Kidney (tissue), 13 donors: ENCODE measurements at regions not wholly inside any gene's neighbourhood (a gene's known extent, or its start where the extent isn't known, plus 50 kb on each side); places are given as distances from the start of the nearest gene placed in this dataset.

Experiments
- DNase-seq, 5 donors: peaks; one replicate each; pipeline ENCODE4 v3.0.0-alpha.2; 2013 to 2020
- FAIRE-seq: peaks from 2 replicates; lab custom pipeline; 2012; peaks lifted over from hg19 to GRCh38; lab: Jason Lieb, UNC
- H3K27ac ChIP-seq, 2 donors: one replicate each; pipeline ENCODE4 v1.7.0; 2013; ENCODE audit warnings: low read depth in 2 of 2, low read length in 2 of 2, inconsistent platforms in 1 of 2
- H3K27me3 ChIP-seq: one replicate; pipeline ENCODE4 v1.7.1; 2013; ENCODE audit warnings: low read length, inconsistent platforms; ENCODE audit not compliant: control insufficient read depth, insufficient read depth
- H3K36me3 ChIP-seq, 3 donors: one replicate each; pipeline versions ENCODE4 v1.7.0 to v1.7.1; 2013; ENCODE audit warnings: low read length in 3 of 3, control low read depth in 1 of 3, inconsistent platforms in 1 of 3; ENCODE audit not compliant: insufficient read depth in 3 of 3, control insufficient read depth in 2 of 3
- H3K4me1 ChIP-seq, 3 donors: one replicate each; pipeline versions ENCODE4 v1.7.0 to v1.7.1; 2013; ENCODE audit warnings: low read length in 3 of 3, inconsistent platforms in 1 of 3, low read depth in 1 of 3; ENCODE audit not compliant: control insufficient read depth in 2 of 3, insufficient read depth in 2 of 3
- H3K4me3 ChIP-seq, 3 donors: one replicate each; pipeline versions ENCODE4 v1.7.0 to v1.8.1; 2013; ENCODE audit warnings: low read length in 3 of 3, control low read depth in 1 of 3, inconsistent platforms in 1 of 3
- H3K9ac ChIP-seq, 3 donors: one replicate each; pipeline versions ENCODE4 v1.7.0 to v1.7.1; 2013; ENCODE audit warnings: low read length in 3 of 3, control low read depth in 1 of 3, inconsistent platforms in 1 of 3
- H3K9me3 ChIP-seq, 3 donors: one replicate each; pipeline versions ENCODE4 v1.7.0 to v1.7.1; 2013; ENCODE audit warnings: low read length in 3 of 3, control low read depth in 1 of 3, inconsistent platforms in 1 of 3; ENCODE audit not compliant: control insufficient read depth in 2 of 3, insufficient read depth in 1 of 3
- intact Hi-C: fragments of 100-400 bp; cut with DNase I; formaldehyde crosslinking; loops from one replicate; pipeline ENCODE4 v1.11.1; 2022
- TF ChIP-seq, protein P1 (sequence below): IDR thresholded peaks from 3 replicates; pipeline ENCODE4 v1.5.1; 2012; ENCODE audit warnings: mild to moderate bottlenecking, moderate library complexity, borderline replicate concordance; ENCODE audit not compliant: insufficient read depth; ENCODE audit errors: extremely low read depth
- donor health status: control.
- donor health status: control.
- donor health status: control.
- donor health status: control.
- donor health status: control.
- donor health status: DM: yes; HTN: yes; CAD: no.
- donor health status: Normal renal cell carcinoma (clear cell type).

GRCh38 chr3:96182756-96183155 is 631.6 kb upstream of the EPHA6 start:
- FAIRE-seq = no peak
- TF ChIP-seq, protein P1, sequence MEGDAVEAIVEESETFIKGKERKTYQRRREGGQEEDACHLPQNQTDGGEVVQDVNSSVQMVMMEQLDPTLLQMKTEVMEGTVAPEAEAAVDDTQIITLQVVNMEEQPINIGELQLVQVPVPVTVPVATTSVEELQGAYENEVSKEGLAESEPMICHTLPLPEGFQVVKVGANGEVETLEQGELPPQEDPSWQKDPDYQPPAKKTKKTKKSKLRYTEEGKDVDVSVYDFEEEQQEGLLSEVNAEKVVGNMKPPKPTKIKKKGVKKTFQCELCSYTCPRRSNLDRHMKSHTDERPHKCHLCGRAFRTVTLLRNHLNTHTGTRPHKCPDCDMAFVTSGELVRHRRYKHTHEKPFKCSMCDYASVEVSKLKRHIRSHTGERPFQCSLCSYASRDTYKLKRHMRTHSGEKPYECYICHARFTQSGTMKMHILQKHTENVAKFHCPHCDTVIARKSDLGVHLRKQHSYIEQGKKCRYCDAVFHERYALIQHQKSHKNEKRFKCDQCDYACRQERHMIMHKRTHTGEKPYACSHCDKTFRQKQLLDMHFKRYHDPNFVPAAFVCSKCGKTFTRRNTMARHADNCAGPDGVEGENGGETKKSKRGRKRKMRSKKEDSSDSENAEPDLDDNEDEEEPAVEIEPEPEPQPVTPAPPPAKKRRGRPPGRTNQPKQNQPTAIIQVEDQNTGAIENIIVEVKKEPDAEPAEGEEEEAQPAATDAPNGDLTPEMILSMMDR = no peak
- intact Hi-C loops = no loop called here

GRCh38 chr3:96183871-96184270 is 630.5 kb upstream of the EPHA6 start:
- Histone ChIP-seq H3K36me3 (no peaks in the 10 kb centered on the region), H3K4me3 (no peak overlapping the region), H3K27ac (no peak overlapping the region), H3K27me3 (no peaks in the 10 kb centered on the region), H3K9ac (no peak overlapping the region), H3K4me1 (no peaks in the 10 kb centered on the region), H3K9me3 (no peaks in the 10 kb centered on the region)
- TF ChIP-seq, protein P1 = no peak
- FAIRE-seq = no peak
- intact Hi-C loops = no loop called here
- DNase-seq = no peak

More at GRCh38 chr3:96182756-96183155, 631.6 kb upstream of the EPHA6 start:
- no peaks in the 10 kb centered on the region for H3K4me1 ChIP-seq
- no peak for DNase-seq
- H3K9ac ChIP-seq = no peak overlapping the region
- no peaks in the 10 kb centered on the region for H3K27me3 ChIP-seq
- no peak overlapping the region for H3K27ac ChIP-seq
- no peaks in the 10 kb centered on the region for H3K36me3 ChIP-seq
- H3K4me3 ChIP-seq = no peak overlapping the region
- no peaks in the 10 kb centered on the region for H3K9me3 ChIP-seq

- Histone ChIP-seq H3K27ac (no peak overlapping the region), H3K4me3 (no peak overlapping the region), H3K27me3 (no peaks in the 10 kb centered on the region), H3K9me3 (no peaks in the 10 kb centered on the region), H3K9ac (no peak overlapping the region), H3K4me1 (no peaks in the 10 kb centered on the region), H3K36me3 (no peaks in the 10 kb centered on the region)
- intact Hi-C loops = no loop called here
- FAIRE-seq (no peak), DNase-seq (peak in 1 of 5 donors; percentile 59)
- TF ChIP-seq, protein P1 = no peak
These were observed 624.3 kb upstream of the EPHA6 start for GRCh38 chr3:96190024-96190616.

GRCh38 chr3:96192966-96193550 is 621.3 kb upstream of the EPHA6 start:
- Histone ChIP-seq H3K9me3 (no peaks in the 10 kb centered on the region), H3K4me3 (no peak overlapping the region), H3K36me3 (no peaks in the 10 kb centered on the region), H3K27me3 (no peaks in the 10 kb centered on the region), H3K4me1 (no peaks in the 10 kb centered on the region), H3K27ac (no peak overlapping the region), H3K9ac (no peak overlapping the region)
- DNase-seq (peak in 2 of 5 donors; percentile 0 to 27), FAIRE-seq (no peak)
- TF ChIP-seq, protein P1 = no peak
- intact Hi-C loops = no loop called here
